OCI-LY7 (cell line): ENCODE measurements at regions not wholly inside any gene's neighbourhood (a gene's known extent, or its start where the extent isn't known, plus 50 kb on each side); places are given as distances from the start of the nearest gene placed in this dataset.

Experiments
- EZH2phosphoT487 ChIP-seq: fragments of 200-600 bp; sonication (generic); IDR thresholded peaks from 2 replicates; pipeline ENCODE4 v1.6.1; 2018; ENCODE audit warnings: low read depth, borderline replicate concordance, mild to moderate bottlenecking, mixed run types, antibody characterized with exemption, low read length, moderate library complexity, mixed read lengths
- TF ChIP-seq, protein P1 (sequence below): fragments of 200-600 bp; sonication (generic); conservative IDR thresholded peaks from 2 replicates; pipeline ENCODE4 v1.5.1; 2014; ENCODE audit warnings: mild to moderate bottlenecking, antibody characterized with exemption, low read length, moderate library complexity, mixed read lengths

DNA sequence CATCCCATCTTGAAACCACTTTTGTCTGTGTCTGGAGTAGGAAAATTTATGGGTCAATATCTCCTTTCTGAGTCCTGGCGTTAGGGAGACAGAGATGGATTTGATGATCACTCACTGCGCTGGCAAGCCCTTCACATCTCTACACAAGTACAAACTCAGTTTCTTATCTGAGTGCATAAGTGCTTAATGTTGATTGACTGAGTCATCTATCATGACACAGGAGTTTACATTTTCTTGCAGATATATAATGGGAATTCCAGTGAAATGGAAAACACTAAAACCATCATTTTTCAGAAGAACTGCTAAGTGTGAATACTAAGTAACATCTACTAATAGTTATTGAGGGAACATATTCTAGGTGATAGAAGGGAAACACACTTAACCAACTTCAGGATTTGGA lies 763.9 kb upstream of the COBL start:
- TF ChIP-seq, protein P1, sequence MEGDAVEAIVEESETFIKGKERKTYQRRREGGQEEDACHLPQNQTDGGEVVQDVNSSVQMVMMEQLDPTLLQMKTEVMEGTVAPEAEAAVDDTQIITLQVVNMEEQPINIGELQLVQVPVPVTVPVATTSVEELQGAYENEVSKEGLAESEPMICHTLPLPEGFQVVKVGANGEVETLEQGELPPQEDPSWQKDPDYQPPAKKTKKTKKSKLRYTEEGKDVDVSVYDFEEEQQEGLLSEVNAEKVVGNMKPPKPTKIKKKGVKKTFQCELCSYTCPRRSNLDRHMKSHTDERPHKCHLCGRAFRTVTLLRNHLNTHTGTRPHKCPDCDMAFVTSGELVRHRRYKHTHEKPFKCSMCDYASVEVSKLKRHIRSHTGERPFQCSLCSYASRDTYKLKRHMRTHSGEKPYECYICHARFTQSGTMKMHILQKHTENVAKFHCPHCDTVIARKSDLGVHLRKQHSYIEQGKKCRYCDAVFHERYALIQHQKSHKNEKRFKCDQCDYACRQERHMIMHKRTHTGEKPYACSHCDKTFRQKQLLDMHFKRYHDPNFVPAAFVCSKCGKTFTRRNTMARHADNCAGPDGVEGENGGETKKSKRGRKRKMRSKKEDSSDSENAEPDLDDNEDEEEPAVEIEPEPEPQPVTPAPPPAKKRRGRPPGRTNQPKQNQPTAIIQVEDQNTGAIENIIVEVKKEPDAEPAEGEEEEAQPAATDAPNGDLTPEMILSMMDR, result no peak
- no peak for TF ChIP-seq EZH2phosphoT487
